DMS153 (cell line): ENCODE measurements at regions not wholly inside any gene's neighbourhood (a gene's known extent, or its start where the extent isn't known, plus 50 kb on each side); places are given as distances from the start of the nearest gene placed in this dataset.
"Not testable (repeated sequence)": the region's sequence is repeated elsewhere in the genome, so short reads cannot be mapped to it uniquely, and the experiment has no call there.

ENCODE experiments used
- DNase-seq: peaks from one replicate; lab custom pipeline; 2025; lab: John Stamatoyannopoulos, UW

GRCh38 chrX:95218976-95219375 lies 1465.7 kb upstream of the DIAPH2 start:
- no peak for DNase-seq

GRCh38 chrX:95248386-95248785 lies 1436.3 kb upstream of the DIAPH2 start:
- DNase-seq = no peak

- DNase-seq = no peak
Observed at GRCh38 chrX:95290455-95290854, 1394.2 kb upstream of the DIAPH2 start.

GRCh38 chrX:95291561-95291960 lies 1393.1 kb upstream of the DIAPH2 start:
- DNase-seq = peak; percentile 5

GRCh38 chrX:95318882-95319281 lies 1365.8 kb upstream of the DIAPH2 start:
- DNase-seq = no peak

GRCh38 chrX:95325185-95325584 lies 1359.5 kb upstream of the DIAPH2 start:
- no peak for DNase-seq

GRCh38 chrX:95330292-95330691 lies 1354.3 kb upstream of the DIAPH2 start:
- no peak for DNase-seq

- no peak for DNase-seq
Observed at GRCh38 chrX:95332530-95332929, 1352.1 kb upstream of the DIAPH2 start.

- DNase-seq = no peak
Observed at GRCh38 chrX:95346856-95347255, 1337.8 kb upstream of the DIAPH2 start.

GRCh38 chrX:95350774-95351488 lies 1333.7 kb upstream of the DIAPH2 start:
- DNase-seq = no peak

- no peak for DNase-seq
Observed at GRCh38 chrX:95367286-95367685, 1317.4 kb upstream of the DIAPH2 start.

GRCh38 chrX:95382799-95383198 lies 1301.8 kb upstream of the DIAPH2 start:
- DNase-seq = no peak

- no peak for DNase-seq
Observed at GRCh38 chrX:95383778-95384177, 1300.9 kb upstream of the DIAPH2 start.

- DNase-seq = no peak
Observed at GRCh38 chrX:95427389-95427788, 1257.3 kb upstream of the DIAPH2 start.

- no peak for DNase-seq
Observed at GRCh38 chrX:95435198-95435597, 1249.4 kb upstream of the DIAPH2 start.

GRCh38 chrX:95441836-95442235 lies 1242.8 kb upstream of the DIAPH2 start:
- no peak for DNase-seq

- no peak for DNase-seq
Observed at GRCh38 chrX:95484781-95485180, 1199.9 kb upstream of the DIAPH2 start.

- no peak for DNase-seq
Observed at GRCh38 chrX:95505721-95506120, 1178.9 kb upstream of the DIAPH2 start.

- DNase-seq = no peak
Observed at GRCh38 chrX:95509474-95509873, 1175.2 kb upstream of the DIAPH2 start.

- DNase-seq = not testable (repeated sequence)
Observed at GRCh38 chrX:95524018-95524417, 1160.6 kb upstream of the DIAPH2 start.

- DNase-seq = no peak
Observed at GRCh38 chrX:95536111-95536510, 1148.5 kb upstream of the DIAPH2 start.

GRCh38 chrX:95536661-95537060 lies 1148.0 kb upstream of the DIAPH2 start:
- DNase-seq = no peak

GRCh38 chrX:95539041-95539440 lies 1145.6 kb upstream of the DIAPH2 start:
- no peak for DNase-seq

- not testable (repeated sequence) for DNase-seq
Observed at GRCh38 chrX:95549552-95549951, 1135.1 kb upstream of the DIAPH2 start.
